ENCODE measurements at regions not wholly inside any gene's neighbourhood (a gene's known extent, or its start where the extent isn't known, plus 50 kb on each side); places are given as distances from the start of the nearest gene placed in this dataset.
"Not testable (repeated sequence)": the region's sequence is repeated elsewhere in the genome, so short reads cannot be mapped to it uniquely, and the experiment has no call there.

DNA sequence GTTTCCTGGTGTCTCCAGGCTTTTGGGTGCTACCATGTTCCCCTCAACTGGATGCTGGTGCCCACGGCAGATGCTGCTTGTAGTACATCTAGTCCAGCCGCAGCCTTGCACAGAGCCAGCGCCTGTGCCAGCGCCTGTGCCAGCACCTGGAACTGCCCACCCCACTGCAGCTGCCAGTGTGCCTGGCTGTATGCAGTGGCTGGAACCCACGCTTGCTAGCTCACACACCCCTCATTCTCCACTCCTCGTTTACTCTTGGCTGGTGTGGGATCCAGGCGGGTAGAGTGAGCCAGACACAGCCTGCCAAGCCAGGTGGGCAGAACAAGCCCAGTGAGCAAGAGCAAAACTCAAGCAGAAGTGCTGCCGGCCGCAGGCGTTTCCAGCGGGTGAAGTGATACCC is 428.6 kb downstream of the SLITRK1 start:
- FAIRE-seq = no peak

DNA sequence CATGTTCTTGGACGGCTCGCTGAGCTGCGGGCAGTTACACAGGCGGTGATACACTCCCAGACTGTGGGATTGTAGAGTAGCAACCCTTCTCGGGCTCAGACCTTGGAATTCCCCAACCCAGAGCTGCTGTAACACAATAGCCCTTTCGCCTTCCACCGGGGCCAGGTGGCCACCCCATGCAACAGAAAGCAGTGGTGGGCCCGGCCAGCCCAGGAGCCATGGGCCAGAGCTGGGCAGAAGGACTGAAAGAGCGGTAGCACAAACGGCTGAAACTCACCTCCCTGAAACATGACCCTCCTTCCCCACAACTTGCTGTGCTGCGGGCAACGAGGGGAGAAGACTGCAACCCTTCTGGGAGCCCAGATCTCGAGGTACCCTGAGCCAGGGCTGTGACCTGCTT is 429.0 kb downstream of the SLITRK1 start:
- no peak for FAIRE-seq

DNA sequence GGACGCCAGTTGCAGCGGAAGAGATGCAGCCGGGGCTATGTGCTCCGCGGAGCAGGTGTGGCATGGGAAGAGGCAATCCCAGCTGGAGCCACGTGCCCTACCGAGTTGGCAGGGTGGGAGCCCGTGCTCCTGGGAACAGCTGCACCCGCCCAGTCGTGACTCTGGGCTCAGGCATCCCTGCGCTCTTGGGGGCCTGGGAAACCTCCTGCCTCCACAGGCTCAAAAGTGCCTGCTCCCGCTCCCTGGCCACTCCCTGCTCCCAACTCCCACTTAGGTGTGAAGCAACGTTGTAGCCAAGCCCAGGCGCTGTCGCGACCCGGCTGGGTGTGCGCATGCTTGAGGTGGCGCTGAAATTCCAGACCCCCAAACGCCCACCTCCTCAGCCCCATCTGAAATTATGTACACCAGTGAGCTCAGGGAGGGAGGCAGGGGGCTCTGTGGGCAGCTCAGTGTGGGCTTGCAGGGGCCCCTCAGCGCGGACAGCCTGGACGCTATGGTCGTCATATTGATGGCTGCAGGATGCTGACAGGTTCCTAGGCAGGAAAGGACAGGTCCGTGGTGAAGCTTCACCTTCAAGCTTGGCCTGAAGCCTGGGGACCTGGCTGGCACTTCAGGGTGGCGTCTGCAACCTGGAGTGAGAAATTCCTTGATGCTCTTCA is 429.9 kb downstream of the SLITRK1 start:
- FAIRE-seq = no peak

DNA sequence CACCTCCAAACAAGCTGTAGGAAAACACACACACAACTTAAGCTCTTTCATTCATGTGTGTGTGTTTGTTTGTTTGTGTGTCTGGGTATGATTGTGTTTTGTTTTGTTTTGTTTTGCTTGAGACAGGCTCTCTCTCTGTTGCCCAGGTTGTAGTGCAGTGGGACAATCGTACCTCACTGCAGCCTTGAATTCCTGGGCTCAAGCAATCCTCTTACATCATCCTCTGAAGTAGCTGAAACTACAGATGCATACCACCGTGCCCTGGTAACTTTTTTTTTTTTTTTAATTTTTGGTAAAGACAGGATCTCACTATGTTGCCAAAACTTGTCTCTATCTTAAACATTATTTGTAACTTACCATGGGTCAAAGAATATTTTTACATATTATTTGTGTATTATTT is 431.7 kb downstream of the SLITRK1 start:
- no peak for FAIRE-seq

DNA sequence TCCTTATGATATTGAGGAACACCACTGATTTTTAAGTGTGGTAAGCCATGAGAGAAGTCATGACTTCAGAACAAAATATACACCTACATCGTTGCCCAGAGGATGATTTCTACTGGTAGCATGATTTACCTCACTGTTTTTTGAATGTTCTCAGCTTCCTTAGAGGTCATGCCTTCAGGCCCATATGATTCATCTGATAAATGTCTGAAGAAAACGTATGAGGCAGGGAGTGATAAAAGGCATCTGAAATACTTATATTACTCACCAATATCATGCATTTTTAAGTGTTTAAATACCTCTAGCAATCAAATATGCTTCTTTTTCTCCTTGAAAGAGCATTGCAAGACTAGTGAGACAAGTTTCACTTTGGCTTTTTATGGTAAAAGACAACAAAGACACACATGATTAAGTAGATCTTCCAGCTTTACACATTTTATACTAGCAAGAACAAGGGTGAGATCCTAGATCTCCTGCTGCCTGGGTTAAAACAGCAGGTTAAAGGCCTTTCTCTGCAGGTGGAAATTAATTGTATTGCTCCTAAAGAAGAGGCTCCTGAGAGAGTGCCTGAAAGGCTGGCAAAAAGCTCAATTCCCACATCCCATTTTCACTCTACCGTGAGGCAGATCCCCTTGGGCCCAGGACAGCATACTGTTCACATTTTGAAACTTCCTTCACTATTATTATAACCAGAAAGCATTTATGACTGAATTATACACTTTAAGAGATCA is 432.4 kb downstream of the SLITRK1 start:
- no peak for FAIRE-seq

DNA sequence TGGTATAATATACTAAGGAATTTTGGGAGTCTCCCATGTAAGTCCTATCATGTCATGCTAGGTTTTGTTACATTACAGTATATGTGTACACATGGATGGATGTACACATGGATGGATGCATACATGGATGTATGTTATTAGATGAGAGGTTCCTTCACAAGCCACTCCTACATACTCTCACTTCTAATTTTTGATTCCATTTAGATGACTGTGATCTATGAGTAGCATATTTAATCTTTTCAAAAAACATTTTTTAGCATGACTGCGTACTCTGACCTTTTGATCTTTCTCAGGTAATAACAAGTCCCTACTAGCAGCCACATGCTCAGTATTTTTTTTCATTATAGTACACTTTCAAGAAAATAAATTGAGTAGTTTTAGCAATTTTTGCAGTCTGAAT is 441.8 kb downstream of the SLITRK1 start:
- no peak for FAIRE-seq

DNA sequence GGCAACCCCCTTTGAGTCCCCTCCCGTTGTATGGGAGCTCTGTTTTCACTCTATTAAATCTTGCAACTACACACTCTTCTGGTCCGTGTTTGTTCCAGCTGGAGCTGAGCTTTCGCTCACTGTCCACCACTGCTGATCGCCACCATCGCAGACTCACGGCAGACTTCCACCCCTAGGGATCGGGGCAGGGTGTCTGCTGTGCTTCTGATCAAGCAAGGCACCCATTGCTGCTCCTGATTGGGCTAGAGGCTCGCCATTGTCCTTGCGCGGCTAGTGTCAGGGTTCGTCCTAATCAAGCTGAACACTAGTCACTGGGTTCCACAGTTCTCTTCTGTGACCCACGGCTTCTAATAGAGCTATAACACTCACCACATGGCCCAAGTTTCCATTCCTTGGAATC is 442.8 kb downstream of the SLITRK1 start:
- not testable (repeated sequence) for FAIRE-seq

DNA sequence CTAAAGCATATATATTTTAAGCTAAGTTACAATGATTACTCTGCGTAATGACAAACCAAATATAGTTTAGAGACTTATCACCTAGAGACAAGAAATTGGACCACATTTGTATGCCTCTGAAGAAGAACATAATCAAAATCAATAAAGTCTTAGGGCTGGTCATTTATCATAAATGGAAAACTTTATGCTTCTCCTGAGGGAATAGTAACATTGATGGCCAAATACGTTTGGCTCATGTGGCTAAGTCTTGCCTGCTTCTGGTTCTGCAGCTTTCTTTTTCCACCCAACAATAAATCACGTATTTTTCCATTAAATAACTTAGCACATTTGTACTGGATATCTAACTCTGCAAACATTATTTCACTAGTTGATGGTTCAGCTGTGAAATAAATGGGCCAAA is 458.4 kb downstream of the SLITRK1 start:
- FAIRE-seq = no peak

DNA sequence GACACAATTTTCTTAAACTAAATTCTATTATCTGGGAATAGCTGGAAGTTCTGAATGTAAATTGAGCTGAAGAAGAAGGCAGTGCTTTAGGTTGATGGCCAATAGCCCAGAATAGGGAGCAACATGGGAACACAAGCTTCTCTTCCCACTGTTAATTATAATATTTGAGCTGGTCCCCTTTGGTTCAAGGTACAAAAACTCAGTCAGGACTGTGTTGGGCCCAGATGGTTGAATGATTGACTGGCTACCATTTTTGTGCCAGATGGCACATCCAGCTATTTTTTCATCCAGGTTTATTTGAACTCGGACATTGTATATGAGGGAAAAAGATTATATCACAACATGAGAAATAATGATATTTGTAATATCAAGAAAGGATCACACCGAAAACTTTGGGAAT is 458.9 kb downstream of the SLITRK1 start:
- FAIRE-seq = no peak

DNA sequence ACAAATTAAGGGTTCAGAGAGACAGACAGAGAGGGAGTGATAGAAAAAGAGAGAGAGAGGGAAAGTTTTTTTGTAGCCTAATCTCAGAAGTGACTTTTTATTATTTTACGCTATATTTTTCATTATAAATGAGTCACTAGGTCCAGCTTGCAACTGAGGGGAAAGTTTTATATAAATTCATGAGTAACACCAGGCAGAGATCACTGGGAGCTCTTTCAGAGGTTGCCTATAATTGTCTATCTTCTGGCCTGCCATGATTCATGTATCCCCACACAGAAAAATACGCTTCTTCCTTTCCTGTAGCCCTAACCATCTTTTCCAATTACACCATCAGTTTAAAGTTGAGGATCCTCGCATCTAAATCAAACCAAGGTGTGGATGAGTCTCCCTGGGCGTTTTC is 467.9 kb downstream of the SLITRK1 start:
- FAIRE-seq = no peak

DNA sequence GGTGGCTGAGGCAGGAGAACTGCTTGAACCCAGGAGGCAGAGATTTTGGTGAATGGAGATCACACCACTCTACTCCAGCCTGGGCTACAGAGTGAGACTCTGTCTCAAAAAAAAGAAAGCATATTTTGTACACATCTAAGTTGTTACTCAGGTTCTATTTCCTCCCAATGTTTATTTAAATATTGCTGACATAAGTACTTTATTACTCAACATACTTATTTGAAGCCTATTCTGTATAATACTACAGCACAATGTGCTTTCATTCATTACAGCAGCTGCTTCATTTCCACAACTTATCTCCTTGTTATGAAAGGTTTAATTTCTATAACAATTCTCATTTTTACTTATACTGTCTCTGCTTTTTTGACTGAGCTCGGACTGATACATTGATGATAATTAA is 495.7 kb downstream of the SLITRK1 start:
- no peak for FAIRE-seq

DNA sequence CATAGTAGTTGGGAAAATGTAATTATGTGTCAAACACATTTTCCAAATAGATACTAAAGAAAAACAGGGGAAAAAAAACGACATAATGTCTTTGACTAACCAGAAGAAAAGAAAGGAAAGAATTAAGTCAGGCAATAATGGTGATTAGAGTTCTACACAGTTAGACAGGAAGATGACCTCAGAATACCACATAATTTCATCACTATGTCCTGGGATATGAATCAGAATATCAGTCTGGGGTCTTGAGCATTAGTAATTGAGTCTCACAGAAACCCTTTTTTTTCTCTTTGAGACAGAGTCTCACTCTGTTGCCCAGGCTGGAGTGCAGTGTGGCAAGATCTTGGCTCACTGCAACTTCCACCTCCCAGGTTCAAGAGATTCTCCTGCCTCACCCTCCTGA is 503.4 kb downstream of the SLITRK1 start:
- FAIRE-seq = no peak

DNA sequence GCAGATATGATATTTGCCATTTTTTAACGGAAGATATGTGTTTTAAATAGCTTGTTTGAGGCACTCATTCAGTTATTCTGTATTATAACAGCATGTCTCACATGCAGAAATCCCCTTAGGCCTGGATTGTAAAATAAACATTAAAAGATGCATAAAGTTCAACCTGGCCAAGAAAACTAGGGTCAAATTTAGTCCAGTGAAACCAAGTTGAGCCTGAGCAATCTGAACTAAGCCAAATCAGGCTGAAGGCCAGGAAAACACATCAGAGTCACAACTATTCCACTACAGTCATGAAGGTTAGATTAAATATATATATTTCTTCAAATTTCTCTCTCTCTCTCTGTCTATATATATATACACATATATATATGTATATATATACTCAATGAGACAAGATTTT is 504.8 kb downstream of the SLITRK1 start:
- FAIRE-seq = no peak

DNA sequence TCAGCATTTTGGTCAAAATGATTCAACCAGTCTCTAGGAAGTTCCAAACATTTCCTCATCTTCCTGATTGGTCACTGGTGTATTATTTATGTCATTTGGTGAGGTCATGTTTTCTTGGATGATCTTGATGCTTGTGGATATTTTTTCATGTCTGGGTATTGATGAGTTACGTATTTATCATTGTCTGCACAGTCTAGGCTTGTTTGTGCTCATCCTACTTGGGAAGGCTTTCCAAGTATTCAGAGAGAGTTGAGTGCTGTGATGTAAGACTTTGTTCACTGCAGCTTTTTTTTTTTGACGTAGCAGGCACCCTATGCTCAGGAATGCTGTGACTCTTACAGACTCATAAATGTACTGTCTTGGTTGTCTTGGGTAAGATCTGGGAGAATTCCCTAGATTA is 509.5 kb downstream of the SLITRK1 start:
- no peak for FAIRE-seq

DNA sequence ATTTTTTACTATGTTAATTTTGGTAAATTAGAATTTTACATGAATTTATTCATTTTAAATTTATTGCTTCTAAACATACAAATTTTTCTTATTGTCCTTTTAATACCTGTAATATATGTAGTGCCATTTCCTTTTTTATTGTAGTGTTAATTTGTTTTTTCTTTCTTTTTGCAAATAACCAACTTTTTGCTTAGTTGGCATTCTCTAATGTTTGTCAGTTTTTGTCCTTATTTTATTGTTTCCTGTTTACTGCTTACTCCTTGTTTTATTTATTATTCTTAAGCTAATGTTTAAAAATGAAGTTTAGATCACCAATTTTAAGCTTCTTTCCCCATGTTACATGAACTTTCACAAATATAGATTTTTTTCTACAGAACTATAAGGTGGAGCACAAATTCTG is 516.6 kb downstream of the SLITRK1 start:
- FAIRE-seq = no peak

DNA sequence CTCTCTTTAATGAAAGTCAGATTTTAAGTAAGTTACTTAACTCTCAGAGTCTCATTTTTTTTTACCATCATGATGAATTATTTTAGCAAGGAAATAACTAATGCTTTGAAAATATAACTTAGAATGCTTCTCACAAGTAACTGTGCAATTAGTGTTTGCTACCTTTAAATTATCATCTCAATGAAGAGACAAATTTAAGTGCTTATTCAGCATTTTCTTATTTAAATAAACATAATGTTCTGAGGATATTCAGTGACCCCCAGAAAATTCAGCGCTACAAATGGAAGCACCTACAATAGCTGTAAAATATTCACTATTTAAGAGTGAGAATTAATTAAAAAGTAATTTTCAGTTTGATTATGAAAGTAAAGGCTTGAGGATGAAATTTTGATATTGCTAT is 527.2 kb downstream of the SLITRK1 start:
- FAIRE-seq = no peak

DNA sequence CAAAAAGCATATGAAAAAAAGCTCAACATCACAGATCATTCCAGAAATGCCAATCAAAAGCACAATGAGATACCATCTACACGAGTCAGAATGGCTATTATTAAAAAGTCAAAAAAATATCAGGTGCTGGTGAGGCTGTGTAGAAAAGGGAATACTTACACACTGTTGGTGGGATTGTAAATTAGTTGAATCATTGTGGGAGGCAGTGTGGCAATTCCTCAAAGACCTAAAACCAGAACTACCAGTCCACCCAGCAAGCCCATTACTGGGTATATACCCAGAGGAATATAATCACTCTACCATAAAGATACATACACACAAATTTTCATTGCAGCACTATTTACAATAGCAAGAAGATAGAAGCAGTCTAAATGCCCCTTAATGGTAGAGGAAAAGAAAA is 529.9 kb downstream of the SLITRK1 start:
- FAIRE-seq = no peak

DNA sequence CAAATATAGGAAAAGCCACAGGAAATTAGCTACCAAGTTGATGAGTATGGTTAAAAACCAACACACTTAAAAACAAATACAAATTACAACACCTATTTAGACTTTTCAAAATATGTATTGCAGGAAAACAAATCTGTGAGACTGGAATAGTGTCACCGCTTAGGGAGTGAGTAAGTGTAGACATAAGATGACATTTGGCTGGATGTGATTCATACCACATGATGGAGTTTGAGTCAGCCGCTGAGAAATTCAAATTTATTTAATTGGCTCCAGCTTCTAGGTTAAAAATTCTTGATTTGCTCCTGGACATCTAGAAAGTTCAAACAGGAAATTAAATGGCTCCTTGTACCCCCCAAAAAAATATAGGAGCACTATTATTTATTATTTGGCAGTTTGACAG is 531.7 kb downstream of the SLITRK1 start:
- FAIRE-seq = no peak

DNA sequence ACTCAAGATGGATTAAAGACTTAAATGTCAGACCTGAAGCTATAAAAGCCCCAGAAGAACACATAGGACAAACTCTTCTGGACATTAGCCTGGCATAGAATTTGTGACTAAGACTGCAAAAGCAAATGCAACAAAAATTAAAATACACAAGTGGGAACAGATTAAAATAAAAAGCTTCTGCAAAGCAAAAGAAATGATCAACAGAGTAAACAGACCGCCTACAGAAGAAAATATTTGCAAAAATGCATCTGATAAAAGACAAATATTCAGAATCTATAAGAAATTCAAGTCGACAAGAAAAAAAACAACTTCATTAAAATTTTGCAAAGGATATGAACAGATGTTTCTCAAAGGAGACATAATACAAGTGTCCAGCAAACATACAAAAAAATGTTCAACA is 537.8 kb downstream of the SLITRK1 start:
- FAIRE-seq = no peak

DNA sequence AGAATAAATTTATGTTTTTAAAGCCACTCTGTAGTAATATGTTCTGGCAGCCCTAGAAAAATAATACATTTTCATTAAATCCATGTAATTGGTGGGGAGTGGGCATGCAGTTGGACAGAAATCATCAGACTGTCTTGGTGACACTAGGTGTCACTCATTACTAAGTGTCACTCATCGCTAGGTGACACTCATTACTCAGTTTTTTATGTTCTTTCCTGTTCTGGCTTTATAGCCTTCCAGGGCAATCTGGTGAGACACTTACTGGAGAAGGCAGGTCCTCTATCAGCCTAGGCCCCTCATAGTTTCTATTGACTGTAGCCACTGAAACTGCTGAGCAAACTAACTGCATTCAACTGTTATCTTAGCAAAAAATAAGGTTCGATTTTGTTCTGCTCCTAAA is 542.1 kb downstream of the SLITRK1 start:
- FAIRE-seq = no peak

DNA sequence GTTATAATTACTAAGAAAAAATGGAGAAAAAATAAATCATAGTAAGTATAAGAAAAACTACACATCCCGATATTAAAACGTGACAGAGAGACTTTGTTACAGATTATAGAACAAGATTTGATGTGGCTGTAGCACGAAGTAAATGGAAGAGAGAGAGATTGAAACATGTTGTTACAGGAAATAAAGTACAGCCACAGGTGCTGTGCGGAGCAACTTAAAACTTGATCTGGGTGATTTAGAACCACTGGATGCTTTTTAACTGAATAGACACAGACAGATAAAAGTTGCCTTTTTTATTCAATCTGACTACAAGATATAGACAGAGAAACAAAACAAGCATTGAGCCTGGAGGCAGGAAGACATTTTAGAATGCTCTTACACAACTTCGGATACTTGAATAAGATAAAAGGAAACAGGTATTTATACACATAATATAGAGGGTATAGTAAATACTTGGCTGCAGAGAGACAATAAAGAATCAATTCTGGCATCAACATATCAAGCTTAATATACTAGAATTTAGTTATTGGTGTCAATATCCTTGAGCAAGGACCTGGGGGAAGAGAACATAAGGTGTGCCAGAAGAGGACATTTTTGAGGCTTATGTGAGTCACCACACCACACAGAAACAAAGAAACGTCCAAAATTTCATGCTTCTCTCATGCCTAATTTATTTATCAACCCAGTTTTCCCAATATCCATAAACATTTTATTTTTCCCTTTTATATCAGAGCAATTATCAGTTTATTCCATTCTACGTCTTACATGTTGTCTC is 548.5 kb downstream of the SLITRK1 start:
- FAIRE-seq = no peak

DNA sequence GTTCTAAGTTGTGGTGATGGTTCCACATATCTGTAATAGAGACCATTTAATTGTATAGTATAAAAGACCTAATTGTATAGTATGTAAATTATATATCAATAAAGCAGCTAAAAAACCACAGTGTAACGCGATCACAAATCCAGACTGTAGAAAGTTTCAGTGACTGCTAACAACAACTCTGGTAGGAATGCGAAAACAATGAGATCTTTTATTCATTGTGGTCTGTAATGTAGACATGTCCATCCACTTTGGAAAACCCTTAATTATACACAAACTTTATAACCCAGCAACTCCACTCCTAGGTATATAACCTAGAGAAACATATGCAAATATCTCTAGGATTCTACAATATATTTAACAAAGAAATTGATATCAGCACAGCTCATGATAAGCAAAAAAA is 549.5 kb downstream of the SLITRK1 start:
- FAIRE-seq = no peak

DNA sequence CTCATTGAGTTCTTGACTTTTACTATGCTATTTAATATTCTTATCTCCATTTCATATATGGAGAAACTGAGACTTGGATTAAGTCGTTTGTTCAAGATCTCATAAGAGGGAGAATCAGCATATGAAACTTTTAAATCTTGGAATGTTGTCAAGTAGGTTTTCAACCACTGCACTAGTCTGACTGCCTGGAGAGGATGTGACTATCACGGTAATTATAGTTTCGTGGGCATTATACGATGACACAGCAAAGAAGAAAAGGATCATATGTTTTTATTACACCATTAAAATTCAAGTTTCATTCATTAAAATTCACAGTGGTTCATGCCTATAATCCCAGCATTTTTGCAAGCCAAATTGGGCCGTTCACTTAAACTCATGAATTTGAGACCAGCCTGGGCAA is 555.2 kb downstream of the SLITRK1 start:
- FAIRE-seq = no peak

DNA sequence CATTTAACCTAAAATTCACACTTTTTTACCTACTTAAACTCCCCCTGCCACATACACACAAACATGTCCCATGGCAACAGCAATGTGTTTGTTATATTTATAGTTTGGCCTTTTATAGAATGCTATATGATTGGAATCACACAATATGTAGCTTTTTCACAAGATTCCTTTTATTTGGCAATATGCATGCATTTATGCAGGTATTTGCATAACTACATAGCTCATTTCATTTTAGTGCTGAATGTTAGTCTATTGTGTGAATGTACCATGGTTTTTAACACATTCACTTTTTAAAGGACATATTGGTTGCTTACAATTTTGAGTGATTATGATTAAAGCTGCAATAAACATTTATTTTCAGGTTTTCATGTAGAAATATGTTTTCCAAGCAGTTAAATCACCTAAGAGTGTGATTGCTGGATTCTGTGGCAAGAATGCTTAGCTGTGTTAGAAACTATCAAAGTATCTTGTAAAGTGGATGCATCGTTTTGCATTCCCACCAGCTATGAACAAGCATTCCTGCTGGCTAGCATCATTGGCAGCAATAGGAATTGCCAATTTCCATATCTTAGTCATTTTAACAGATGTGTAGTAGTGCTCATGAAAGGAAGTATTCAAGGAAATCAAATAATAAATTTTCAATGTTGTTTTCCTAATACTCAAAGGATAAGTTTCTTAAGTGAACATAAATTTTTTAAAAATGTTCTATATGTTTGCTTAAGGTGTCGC is 557.0 kb downstream of the SLITRK1 start:
- FAIRE-seq = no peak

Data from A204.1 (cell line).